GM23338 (cell line): ENCODE measurements at regions not wholly inside any gene's neighbourhood (a gene's known extent, or its start where the extent isn't known, plus 50 kb on each side); places are given as distances from the start of the nearest gene placed in this dataset.

Experiments used
- ATAC-seq: fragments of 200-7000 bp; cut with Tn5 transposase; 3 replicates; pipeline ENCODE4 v1.9.1; 2020
- DNase-seq: peaks from one replicate; pipeline ENCODE4 v3.0.0-alpha.2; 2015; ENCODE audit warnings: low spot score
- H2AFZ ChIP-seq: fragments of 200-600 bp; sonication (generic); 2 replicates; pipeline ENCODE4 v1.8.0; 2016; ENCODE audit warnings: antibody characterized with exemption, mild to moderate bottlenecking, moderate library complexity
- H3F3A ChIP-seq: fragments of 200-600 bp; sonication (generic); replicated peaks from 2 replicates; pipeline ENCODE4 v1.8.0; 2017; ENCODE audit warnings: antibody characterized with exemption, mixed run types, low read depth
- H3K27ac ChIP-seq: fragments of 200-600 bp; sonication (generic); 2 replicates; pipeline ENCODE4 v1.6.1; 2016; ENCODE audit warnings: low read depth
- H3K27me3 ChIP-seq: fragments of 200-600 bp; sonication (generic); 2 replicates; pipeline ENCODE4 v1.8.0; 2016; ENCODE audit warnings: mild to moderate bottlenecking, mixed run types, moderate library complexity; ENCODE audit not compliant: insufficient read depth
- H3K36me3 ChIP-seq: fragments of 200-600 bp; sonication (generic); 2 replicates; pipeline ENCODE4 v1.8.0; 2016; ENCODE audit warnings: mild to moderate bottlenecking; ENCODE audit not compliant: insufficient read depth
- H3K4me1 ChIP-seq: fragments of 200-600 bp; sonication (generic); 2 replicates; pipeline ENCODE4 v1.8.0; 2016; ENCODE audit warnings: mild to moderate bottlenecking, moderate library complexity; ENCODE audit not compliant: insufficient read depth
- H3K4me2 ChIP-seq: fragments of 200-600 bp; sonication (generic); 2 replicates; pipeline ENCODE4 v1.7.1; 2017; ENCODE audit warnings: mixed run types
- H3K4me3 ChIP-seq: fragments of 200-600 bp; sonication (generic); 2 replicates; pipeline ENCODE4 v1.6.1; 2016; ENCODE audit warnings: mixed run types
- H3K79me2 ChIP-seq: fragments of 200-600 bp; sonication (generic); replicated peaks from 2 replicates; pipeline ENCODE4 v1.8.0; 2017; ENCODE audit warnings: mild to moderate bottlenecking; ENCODE audit not compliant: insufficient read depth
- H3K9me2 ChIP-seq: fragments of 200-600 bp; sonication (generic); 2 replicates; pipeline ENCODE4 v1.8.0; 2017; ENCODE audit not compliant: insufficient read depth
- H4K20me1 ChIP-seq: fragments of 200-600 bp; sonication (generic); replicated peaks from 2 replicates; pipeline ENCODE4 v1.8.0; 2017; ENCODE audit warnings: mild to moderate bottlenecking; ENCODE audit not compliant: insufficient read depth
- H3K27ac Mint-ChIP-seq: 2 replicates; pipeline ENCODE4 v1.8.0; 2020; ENCODE audit warnings: inconsistent platforms, mild to moderate bottlenecking, moderate library complexity, mixed read lengths
- H3K27me3 Mint-ChIP-seq: 3 replicates; pipeline ENCODE4 v1.8.0; 2022; ENCODE audit warnings: low read depth, mild to moderate bottlenecking, moderate library complexity, mixed read lengths, inconsistent platforms; ENCODE audit not compliant: insufficient read depth, poor library complexity
- H3K36me3 Mint-ChIP-seq: 3 replicates; pipeline ENCODE4 v1.8.0; 2021; ENCODE audit warnings: low read depth, mild to moderate bottlenecking, inconsistent platforms, moderate library complexity, mixed read lengths
- H3K4me1 Mint-ChIP-seq: 3 replicates; pipeline ENCODE4 v1.8.0; 2020; ENCODE audit warnings: mild to moderate bottlenecking, inconsistent platforms, mixed read lengths
- H3K4me3 Mint-ChIP-seq: 3 replicates; pipeline ENCODE4 v1.8.0; 2021; ENCODE audit warnings: moderate library complexity, mild to moderate bottlenecking, inconsistent platforms, mixed read lengths
- H3K9me3 Mint-ChIP-seq: 3 replicates; pipeline ENCODE4 v1.8.0; 2020; ENCODE audit warnings: moderate library complexity, mild to moderate bottlenecking, inconsistent platforms, mixed read lengths
- CREB1 ChIP-seq: fragments of 250-450 bp; sonication (Bioruptor Pico); IDR thresholded peaks from 2 replicates; pipeline ENCODE4 v1.5.0; 2020; ENCODE audit warnings: low read depth, mild to moderate bottlenecking, moderate library complexity
- NANOG ChIP-seq: IDR thresholded peaks from 2 replicates; pipeline ENCODE4 v1.6.1; 2016; ENCODE audit warnings: antibody characterized with exemption, borderline replicate concordance
- POLR2AphosphoS5 ChIP-seq: IDR thresholded peaks from 2 replicates; pipeline ENCODE4 v1.6.1; 2016; ENCODE audit warnings: antibody characterized with exemption, low read depth
- ZNF114 ChIP-seq: fragments of 250-450 bp; sonication (Bioruptor Pico); IDR thresholded peaks from 2 replicates; pipeline ENCODE4 v1.5.0; 2020; ENCODE audit warnings: mild to moderate bottlenecking, moderate library complexity
- ZNF331 ChIP-seq: fragments of 250-450 bp; sonication (Bioruptor Pico); IDR thresholded peaks from 2 replicates; pipeline ENCODE4 v1.5.0; 2020; ENCODE audit warnings: low read depth, mild to moderate bottlenecking, moderate library complexity
- TF ChIP-seq, protein P1 (sequence below), 2 experiments: fragments of 200-600 bp in 1 of 2; sonication (generic) in 1 of 2; conservative IDR thresholded peaks; 2 replicates each; pipeline versions ENCODE4 v1.5.1 to v1.6.1; 2016 to 2017; ENCODE audit warnings: antibody characterized with exemption in 2 of 2, low read depth in 2 of 2, mild to moderate bottlenecking in 2 of 2, moderate library complexity in 1 of 2

- TF ChIP-seq NANOG (no peak), ZNF331 (CRISPR knock-in tag) (no peak)
Measured at GRCh38 chr20:6384956-6385486, 262.2 kb upstream of the FERMT1 start (continued).

DNA sequence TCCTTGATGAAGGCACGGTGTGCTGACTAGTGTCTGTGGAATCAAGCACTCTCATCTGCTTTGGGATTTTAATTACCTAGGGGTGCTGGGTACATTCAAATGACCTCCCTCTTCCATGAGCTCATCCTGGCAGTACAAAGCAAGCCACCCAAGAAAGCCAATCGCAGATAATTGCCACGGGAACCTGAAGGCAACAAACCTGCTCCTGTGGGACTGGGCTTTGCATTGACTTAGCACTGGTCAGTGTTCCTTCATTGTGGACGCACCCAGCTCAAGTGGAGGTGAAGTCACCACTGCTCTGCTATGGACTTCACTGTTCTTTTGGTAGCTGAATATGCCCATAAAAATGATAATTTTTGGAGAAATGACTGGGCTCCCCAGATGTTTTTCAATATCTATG lies 261.6 kb upstream of the FERMT1 start:
- Mint-ChIP-seq H3K36me3 (no peaks in the 10 kb centered on the region), H3K27ac (no peak overlapping the region), H3K4me3 (no peak overlapping the region), H3K4me1 (peaks cover 6% of the 10 kb centered on the region), H3K27me3 (no peaks in the 10 kb centered on the region), H3K9me3 (no peaks in the 10 kb centered on the region)
- Histone ChIP-seq H3K4me3 (no peak overlapping the region), H2AFZ (no peak overlapping the region), H3K79me2 (no peaks in the 10 kb centered on the region), H3K4me1 (no peaks in the 10 kb centered on the region), H3K9me2 (peaks cover 9% of the 10 kb centered on the region; the same call in 1 of the 2 replicates), H3F3A (no peaks in the 10 kb centered on the region), H4K20me1 (no peaks in the 10 kb centered on the region), H3K27ac (no peak overlapping the region), H3K36me3 (no peaks in the 10 kb centered on the region), H3K4me2 (no peak overlapping the region), H3K27me3 (no peaks in the 10 kb centered on the region)
- TF ChIP-seq ZNF331 (CRISPR knock-in tag) (no peak), POLR2AphosphoS5 (no peak), ZNF114 (CRISPR knock-in tag) (no peak)
- ATAC-seq (no peak), DNase-seq (no peak)

DNA sequence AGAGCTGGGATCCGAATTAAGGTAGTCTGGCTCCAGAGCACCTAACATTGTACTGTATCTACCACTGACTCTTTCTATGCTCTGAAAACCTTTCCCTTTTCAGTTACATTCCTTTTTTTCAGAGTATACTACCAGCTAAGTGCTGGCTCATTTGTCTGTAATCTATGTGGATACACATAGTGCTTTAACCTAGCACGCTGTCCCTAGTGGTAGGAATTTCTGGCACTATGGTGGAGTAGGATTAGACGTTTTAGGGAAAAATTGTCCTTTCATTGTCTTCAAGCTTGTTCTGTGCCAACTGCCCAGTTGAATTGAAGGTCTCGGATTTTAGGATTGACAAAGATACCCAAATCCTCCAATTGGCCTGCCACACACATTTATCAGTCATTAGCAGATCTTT lies 259.1 kb upstream of the FERMT1 start:
- peak; percentile 79 for DNase-seq

More for the DNA sequence above, 259.1 kb upstream of the FERMT1 start:
- no peaks in the 10 kb centered on the region for H3K36me3 Mint-ChIP-seq
- H3K27me3 Mint-ChIP-seq, result no peaks in the 10 kb centered on the region
- Histone ChIP-seq H3K4me2 (no peak overlapping the region), H3K9me2 (0 out of 2 replicates have a peak, but pooled peaks cover 7% of the 10 kb centered on the region), H3K79me2 (no peaks in the 10 kb centered on the region), H3K27me3 (no peaks in the 10 kb centered on the region), H3K36me3 (no peaks in the 10 kb centered on the region), H3F3A (no peaks in the 10 kb centered on the region), H2AFZ (no peak overlapping the region), H3K4me3 (no peak overlapping the region), H3K4me1 (no peaks in the 10 kb centered on the region), H4K20me1 (no peaks in the 10 kb centered on the region), H3K27ac (no peak overlapping the region)
- peak; percentile 98 for ATAC-seq
- TF ChIP-seq CREB1 (CRISPR knock-in tag), result no peak
- TF ChIP-seq, protein P1, sequence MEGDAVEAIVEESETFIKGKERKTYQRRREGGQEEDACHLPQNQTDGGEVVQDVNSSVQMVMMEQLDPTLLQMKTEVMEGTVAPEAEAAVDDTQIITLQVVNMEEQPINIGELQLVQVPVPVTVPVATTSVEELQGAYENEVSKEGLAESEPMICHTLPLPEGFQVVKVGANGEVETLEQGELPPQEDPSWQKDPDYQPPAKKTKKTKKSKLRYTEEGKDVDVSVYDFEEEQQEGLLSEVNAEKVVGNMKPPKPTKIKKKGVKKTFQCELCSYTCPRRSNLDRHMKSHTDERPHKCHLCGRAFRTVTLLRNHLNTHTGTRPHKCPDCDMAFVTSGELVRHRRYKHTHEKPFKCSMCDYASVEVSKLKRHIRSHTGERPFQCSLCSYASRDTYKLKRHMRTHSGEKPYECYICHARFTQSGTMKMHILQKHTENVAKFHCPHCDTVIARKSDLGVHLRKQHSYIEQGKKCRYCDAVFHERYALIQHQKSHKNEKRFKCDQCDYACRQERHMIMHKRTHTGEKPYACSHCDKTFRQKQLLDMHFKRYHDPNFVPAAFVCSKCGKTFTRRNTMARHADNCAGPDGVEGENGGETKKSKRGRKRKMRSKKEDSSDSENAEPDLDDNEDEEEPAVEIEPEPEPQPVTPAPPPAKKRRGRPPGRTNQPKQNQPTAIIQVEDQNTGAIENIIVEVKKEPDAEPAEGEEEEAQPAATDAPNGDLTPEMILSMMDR (conservative IDR thresholded peaks at IDR 0.05; ENCODE audit: low read depth in 2 of 2), result peak; percentile 72 to 84
- no peak for TF ChIP-seq NANOG
- no peak for TF ChIP-seq POLR2AphosphoS5
- H3K4me3 Mint-ChIP-seq, result no peak overlapping the region
- no peaks in the 10 kb centered on the region for H3K9me3 Mint-ChIP-seq
- H3K27ac Mint-ChIP-seq, result peak overlapping the region; percentile 14; the same call in 1 of the 2 replicates
- peaks cover 6% of the 10 kb centered on the region for H3K4me1 Mint-ChIP-seq
